ENCODE measurements at regions not wholly inside any gene's neighbourhood (a gene's known extent, or its start where the extent isn't known, plus 50 kb on each side); places are given as distances from the start of the nearest gene placed in this dataset.

DNA sequence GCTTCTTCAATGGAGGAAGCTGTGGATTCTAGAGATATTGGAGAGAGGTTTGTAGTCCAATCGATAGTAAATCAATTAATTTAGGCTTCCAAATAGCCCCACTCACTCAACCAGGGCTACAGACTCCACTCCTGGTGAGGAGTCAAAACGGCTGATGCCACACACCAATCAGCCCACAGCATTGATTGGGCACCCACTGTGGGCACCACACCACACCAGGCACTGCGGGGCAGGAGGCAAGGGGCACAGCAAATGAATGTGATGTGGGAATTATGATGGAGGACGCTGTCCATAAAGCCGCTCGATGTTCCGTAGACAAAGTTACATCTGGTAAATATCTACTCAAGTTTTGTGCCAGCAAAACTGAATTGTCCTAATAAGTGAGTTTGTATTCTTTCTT lies 547.3 kb upstream of the CADM1 start:
- peaks cover 2% of the 10 kb centered on the region for H3K27me3 Mint-ChIP-seq (ENCODE audit: insufficient read depth, low read depth, poor library complexity)
- H3K9me3 Mint-ChIP-seq = no peaks in the 10 kb centered on the region

DNA sequence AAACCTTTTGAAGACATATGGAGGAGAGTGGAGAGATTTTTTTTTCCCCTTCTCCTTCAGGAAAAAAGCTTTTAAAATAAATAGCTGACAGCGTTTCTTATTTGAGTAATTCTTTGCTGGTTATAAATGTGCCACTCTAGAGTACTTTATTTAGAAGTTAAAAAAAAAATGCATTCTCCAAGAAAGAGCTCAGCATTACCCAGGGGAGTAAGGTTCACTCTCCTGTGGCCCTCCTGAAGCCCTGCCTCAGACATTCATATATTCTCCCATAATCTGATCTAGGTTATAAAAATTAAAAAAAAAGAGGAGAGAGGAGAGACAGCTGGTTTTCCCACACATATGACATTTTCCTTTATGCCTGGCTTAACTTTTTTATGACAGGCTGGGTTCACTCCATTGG lies 545.2 kb upstream of the CADM1 start:
- H2AFZ ChIP-seq = no peak overlapping the region
- no peaks in the 10 kb centered on the region for H3K79me2 ChIP-seq (replicated peaks; ENCODE audit: insufficient read depth)
- Mint-ChIP-seq H3K4me1 (peaks cover 34% of the 10 kb centered on the region), H3K27me3 (ENCODE audit: insufficient read depth, low read depth, poor library complexity) (peaks cover 2% of the 10 kb centered on the region), H3K27ac (no peak overlapping the region), H3K9me3 (no peaks in the 10 kb centered on the region), H3K4me3 (no peak overlapping the region), H3K36me3 (ENCODE audit: low read depth) (no peaks in the 10 kb centered on the region)
- no peaks in the 10 kb centered on the region for H4K20me1 ChIP-seq (replicated peaks; ENCODE audit: insufficient read depth)
- no peaks in the 10 kb centered on the region for H3K27me3 ChIP-seq (ENCODE audit: insufficient read depth)
- H3K36me3 ChIP-seq (ENCODE audit: insufficient read depth) = no peaks in the 10 kb centered on the region
- peaks cover 7% of the 10 kb centered on the region; the same call in 1 of the 2 replicates for H3K9me2 ChIP-seq (ENCODE audit: insufficient read depth)
- H3K4me1 ChIP-seq (ENCODE audit: insufficient read depth) = peaks cover 20% of the 10 kb centered on the region
- DNase-seq (ENCODE audit: low spot score) (no peak), ATAC-seq (no peak)
- no peaks in the 10 kb centered on the region for H3F3A ChIP-seq (replicated peaks; ENCODE audit: low read depth)
- H3K27ac ChIP-seq (ENCODE audit: low read depth) = no peak overlapping the region
- no peak overlapping the region for H3K4me3 ChIP-seq
- no peak overlapping the region for H3K4me2 ChIP-seq
- TF ChIP-seq, protein P1, sequence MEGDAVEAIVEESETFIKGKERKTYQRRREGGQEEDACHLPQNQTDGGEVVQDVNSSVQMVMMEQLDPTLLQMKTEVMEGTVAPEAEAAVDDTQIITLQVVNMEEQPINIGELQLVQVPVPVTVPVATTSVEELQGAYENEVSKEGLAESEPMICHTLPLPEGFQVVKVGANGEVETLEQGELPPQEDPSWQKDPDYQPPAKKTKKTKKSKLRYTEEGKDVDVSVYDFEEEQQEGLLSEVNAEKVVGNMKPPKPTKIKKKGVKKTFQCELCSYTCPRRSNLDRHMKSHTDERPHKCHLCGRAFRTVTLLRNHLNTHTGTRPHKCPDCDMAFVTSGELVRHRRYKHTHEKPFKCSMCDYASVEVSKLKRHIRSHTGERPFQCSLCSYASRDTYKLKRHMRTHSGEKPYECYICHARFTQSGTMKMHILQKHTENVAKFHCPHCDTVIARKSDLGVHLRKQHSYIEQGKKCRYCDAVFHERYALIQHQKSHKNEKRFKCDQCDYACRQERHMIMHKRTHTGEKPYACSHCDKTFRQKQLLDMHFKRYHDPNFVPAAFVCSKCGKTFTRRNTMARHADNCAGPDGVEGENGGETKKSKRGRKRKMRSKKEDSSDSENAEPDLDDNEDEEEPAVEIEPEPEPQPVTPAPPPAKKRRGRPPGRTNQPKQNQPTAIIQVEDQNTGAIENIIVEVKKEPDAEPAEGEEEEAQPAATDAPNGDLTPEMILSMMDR (conservative IDR thresholded peaks at IDR 0.05; ENCODE audit: low read depth in 2 of 2) = no peak
- TF ChIP-seq CREB1 (CRISPR knock-in tag; IDR thresholded peaks at IDR 0.05; ENCODE audit: low read depth) (no peak), ZNF114 (CRISPR knock-in tag; IDR thresholded peaks at IDR 0.05) (no peak), EZH2phosphoT487 (IDR thresholded peaks at IDR 0.05; ENCODE audit: unreplicated experiment) (no peak), JUNB (IDR thresholded peaks at IDR 0.05; ENCODE audit: unreplicated experiment) (no peak)

More for the DNA sequence above, 547.3 kb upstream of the CADM1 start:
- Histone ChIP-seq H2AFZ (no peak overlapping the region), H3K4me2 (no peak overlapping the region), H4K20me1 (replicated peaks; ENCODE audit: insufficient read depth) (no peaks in the 10 kb centered on the region), H3K9me2 (ENCODE audit: insufficient read depth) (peaks cover 8% of the 10 kb centered on the region; the same call in 1 of the 2 replicates), H3K79me2 (replicated peaks; ENCODE audit: insufficient read depth) (no peaks in the 10 kb centered on the region), H3K4me3 (no peak overlapping the region), H3K36me3 (ENCODE audit: insufficient read depth) (no peaks in the 10 kb centered on the region), H3K27ac (ENCODE audit: low read depth) (no peak overlapping the region), H3K4me1 (ENCODE audit: insufficient read depth) (peaks cover 20% of the 10 kb centered on the region), H3K27me3 (ENCODE audit: insufficient read depth) (no peaks in the 10 kb centered on the region), H3F3A (replicated peaks; ENCODE audit: low read depth) (no peaks in the 10 kb centered on the region)
- DNase-seq (ENCODE audit: low spot score) (no peak), ATAC-seq (no peak)
- Mint-ChIP-seq H3K36me3 (ENCODE audit: low read depth) (no peaks in the 10 kb centered on the region), H3K4me3 (no peak overlapping the region), H3K27ac (no peak overlapping the region), H3K4me1 (peaks cover 27% of the 10 kb centered on the region)
- TF ChIP-seq, protein P2, sequence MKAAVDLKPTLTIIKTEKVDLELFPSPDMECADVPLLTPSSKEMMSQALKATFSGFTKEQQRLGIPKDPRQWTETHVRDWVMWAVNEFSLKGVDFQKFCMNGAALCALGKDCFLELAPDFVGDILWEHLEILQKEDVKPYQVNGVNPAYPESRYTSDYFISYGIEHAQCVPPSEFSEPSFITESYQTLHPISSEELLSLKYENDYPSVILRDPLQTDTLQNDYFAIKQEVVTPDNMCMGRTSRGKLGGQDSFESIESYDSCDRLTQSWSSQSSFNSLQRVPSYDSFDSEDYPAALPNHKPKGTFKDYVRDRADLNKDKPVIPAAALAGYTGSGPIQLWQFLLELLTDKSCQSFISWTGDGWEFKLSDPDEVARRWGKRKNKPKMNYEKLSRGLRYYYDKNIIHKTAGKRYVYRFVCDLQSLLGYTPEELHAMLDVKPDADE (IDR thresholded peaks at IDR 0.05) = no peak
- TF ChIP-seq ZNF331 (CRISPR knock-in tag; IDR thresholded peaks at IDR 0.05; ENCODE audit: low read depth) (no peak), CREB1 (CRISPR knock-in tag; IDR thresholded peaks at IDR 0.05; ENCODE audit: low read depth) (no peak)
- TF ChIP-seq, protein P3, sequence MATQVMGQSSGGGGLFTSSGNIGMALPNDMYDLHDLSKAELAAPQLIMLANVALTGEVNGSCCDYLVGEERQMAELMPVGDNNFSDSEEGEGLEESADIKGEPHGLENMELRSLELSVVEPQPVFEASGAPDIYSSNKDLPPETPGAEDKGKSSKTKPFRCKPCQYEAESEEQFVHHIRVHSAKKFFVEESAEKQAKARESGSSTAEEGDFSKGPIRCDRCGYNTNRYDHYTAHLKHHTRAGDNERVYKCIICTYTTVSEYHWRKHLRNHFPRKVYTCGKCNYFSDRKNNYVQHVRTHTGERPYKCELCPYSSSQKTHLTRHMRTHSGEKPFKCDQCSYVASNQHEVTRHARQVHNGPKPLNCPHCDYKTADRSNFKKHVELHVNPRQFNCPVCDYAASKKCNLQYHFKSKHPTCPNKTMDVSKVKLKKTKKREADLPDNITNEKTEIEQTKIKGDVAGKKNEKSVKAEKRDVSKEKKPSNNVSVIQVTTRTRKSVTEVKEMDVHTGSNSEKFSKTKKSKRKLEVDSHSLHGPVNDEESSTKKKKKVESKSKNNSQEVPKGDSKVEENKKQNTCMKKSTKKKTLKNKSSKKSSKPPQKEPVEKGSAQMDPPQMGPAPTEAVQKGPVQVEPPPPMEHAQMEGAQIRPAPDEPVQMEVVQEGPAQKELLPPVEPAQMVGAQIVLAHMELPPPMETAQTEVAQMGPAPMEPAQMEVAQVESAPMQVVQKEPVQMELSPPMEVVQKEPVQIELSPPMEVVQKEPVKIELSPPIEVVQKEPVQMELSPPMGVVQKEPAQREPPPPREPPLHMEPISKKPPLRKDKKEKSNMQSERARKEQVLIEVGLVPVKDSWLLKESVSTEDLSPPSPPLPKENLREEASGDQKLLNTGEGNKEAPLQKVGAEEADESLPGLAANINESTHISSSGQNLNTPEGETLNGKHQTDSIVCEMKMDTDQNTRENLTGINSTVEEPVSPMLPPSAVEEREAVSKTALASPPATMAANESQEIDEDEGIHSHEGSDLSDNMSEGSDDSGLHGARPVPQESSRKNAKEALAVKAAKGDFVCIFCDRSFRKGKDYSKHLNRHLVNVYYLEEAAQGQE (IDR thresholded peaks at IDR 0.05; ENCODE audit: unreplicated experiment) = no peak
- TF ChIP-seq, protein P1 (conservative IDR thresholded peaks at IDR 0.05; ENCODE audit: low read depth in 2 of 2) = no peak
